ENCODE measurements at regions not wholly inside any gene's neighbourhood (a gene's known extent, or its start where the extent isn't known, plus 50 kb on each side); places are given as distances from the start of the nearest gene placed in this dataset.

- no peak overlapping the region for H3K4me3 ChIP-seq
Observed at GRCh38 chr4:167606551-167606950, 372.3 kb upstream of the SPOCK3 start.

GRCh38 chr4:167613381-167613780 lies 379.1 kb upstream of the SPOCK3 start:
- no peak for DNase-seq
- H3K27ac ChIP-seq, result no peak overlapping the region
- H3K9me3 ChIP-seq, result no peaks in the 10 kb centered on the region
- H3K27me3 ChIP-seq, result no peaks in the 10 kb centered on the region
- H3K36me3 ChIP-seq, result no peaks in the 10 kb centered on the region
- WGBS, 3 donors, result 67 to 75% (median 69%) methylated on average over 3 of the region's 3 CpGs
- H3K4me3 ChIP-seq, result no peak overlapping the region
- H3K4me1 ChIP-seq (ENCODE audit: insufficient read depth), result no peaks in the 10 kb centered on the region
- TF ChIP-seq POLR2A (IDR thresholded peaks at IDR 0.05), result no peak
- TF ChIP-seq EP300 (IDR thresholded peaks at IDR 0.05), result no peak
- TF ChIP-seq CTCF (IDR thresholded peaks at IDR 0.05), result no peak
- intact Hi-C loops (cut with DNase I), result no loop called here

More at GRCh38 chr4:167606551-167606950, 372.3 kb upstream of the SPOCK3 start:
- H3K27ac ChIP-seq, result no peak overlapping the region
- 52 to 77% (median 60%) methylated on average over 4 of the region's 4 CpGs for WGBS, 3 donors
- no peaks in the 10 kb centered on the region for H3K36me3 ChIP-seq
- TF ChIP-seq EP300 (IDR thresholded peaks at IDR 0.05), result no peak
- intact Hi-C loops (cut with DNase I), result no loop called here
- no peaks in the 10 kb centered on the region for H3K9me3 ChIP-seq
- no peaks in the 10 kb centered on the region for H3K27me3 ChIP-seq
- no peaks in the 10 kb centered on the region for H3K4me1 ChIP-seq (ENCODE audit: insufficient read depth)
- no peak for DNase-seq

DNA sequence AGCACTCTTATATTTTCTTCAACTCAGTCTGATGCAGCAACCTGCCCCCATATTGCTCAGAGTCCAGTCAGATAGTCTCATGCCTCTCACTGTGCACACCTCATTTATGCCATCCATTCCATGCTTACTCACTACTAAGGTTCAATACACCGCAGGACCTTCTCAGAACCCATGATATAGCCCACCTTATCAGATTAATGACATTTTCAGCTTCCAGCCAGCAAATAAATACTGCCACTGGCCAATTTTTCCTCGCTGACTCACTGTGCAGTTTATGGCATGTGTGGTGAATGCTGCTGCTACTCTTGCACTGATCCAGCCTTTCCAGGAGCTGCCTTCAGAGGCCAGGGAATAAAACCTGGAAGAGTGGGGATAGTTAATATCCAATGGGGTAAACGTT lies 380.6 kb upstream of the SPOCK3 start:
- H3K27me3 ChIP-seq, result no peaks in the 10 kb centered on the region
- TF ChIP-seq EP300 (IDR thresholded peaks at IDR 0.05), result no peak
- no peak for TF ChIP-seq POLR2A (IDR thresholded peaks at IDR 0.05)
- no peak for TF ChIP-seq CTCF (IDR thresholded peaks at IDR 0.05)
- intact Hi-C loops (cut with DNase I), result no loop called here
- H3K4me3 ChIP-seq, result no peak overlapping the region
- H3K9me3 ChIP-seq, result no peaks in the 10 kb centered on the region
- no peak for DNase-seq
- no peak overlapping the region for H3K27ac ChIP-seq
- WGBS, 3 donors, result 39 to 60% (median 51%) methylated on average over 3 of the region's 3 CpGs
- no peaks in the 10 kb centered on the region for H3K36me3 ChIP-seq
- no peaks in the 10 kb centered on the region for H3K4me1 ChIP-seq (ENCODE audit: insufficient read depth)

GRCh38 chr4:167616476-167616875 lies 382.2 kb upstream of the SPOCK3 start:
- no peak overlapping the region for H3K27ac ChIP-seq
- TF ChIP-seq POLR2A (IDR thresholded peaks at IDR 0.05) (no peak), CTCF (IDR thresholded peaks at IDR 0.05) (no peak), EP300 (IDR thresholded peaks at IDR 0.05) (no peak)
- H3K4me3 ChIP-seq, result no peak overlapping the region
- H3K36me3 ChIP-seq, result no peaks in the 10 kb centered on the region
- no peaks in the 10 kb centered on the region for H3K4me1 ChIP-seq (ENCODE audit: insufficient read depth)
- intact Hi-C loops (cut with DNase I), result no loop called here
- H3K27me3 ChIP-seq, result no peaks in the 10 kb centered on the region
- no peak for DNase-seq
- H3K9me3 ChIP-seq, result no peaks in the 10 kb centered on the region
- WGBS, 3 donors, result 0 to 41% (median 0%) methylated on average over 1 of the region's 1 CpG

DNA sequence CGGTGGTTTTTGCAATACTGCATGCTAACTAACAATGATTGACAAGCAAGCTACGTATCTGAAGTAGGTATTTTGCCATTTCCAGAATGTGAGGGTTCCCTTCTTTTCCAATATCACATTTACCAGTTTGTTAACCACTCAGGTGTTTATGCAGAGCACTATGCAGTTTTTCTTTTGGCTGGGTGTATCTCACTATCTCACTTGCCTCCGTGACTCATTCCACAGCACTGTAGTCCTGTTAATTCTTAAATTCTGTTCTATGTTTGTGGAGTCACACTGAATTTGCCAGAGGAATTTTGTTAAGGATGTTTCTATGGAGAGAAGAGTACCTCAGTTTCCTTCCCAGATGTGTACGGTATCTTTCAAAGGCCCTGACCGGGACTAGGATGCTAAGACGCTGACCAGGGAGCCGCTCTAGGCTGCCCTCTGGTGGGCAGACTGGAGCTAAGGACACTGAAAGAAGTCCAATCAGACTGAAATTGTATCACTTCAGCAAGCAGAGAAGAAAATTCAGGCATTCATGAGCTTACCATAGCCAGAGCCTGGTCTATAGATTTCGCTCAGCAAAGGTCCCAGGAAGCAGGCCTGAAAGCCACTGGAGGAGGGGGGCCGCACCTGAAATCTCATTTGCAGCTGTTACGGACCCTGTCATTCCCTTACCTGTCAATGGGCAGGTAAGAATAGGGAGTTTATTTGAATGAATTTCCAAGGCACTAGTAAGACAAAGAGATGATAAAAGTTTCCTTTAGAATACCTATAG lies 388.4 kb upstream of the SPOCK3 start:
- WGBS, 3 donors, result 47 to 53% (median 50%) methylated on average over 10 of the region's 10 CpGs
- Histone ChIP-seq H3K27me3 (no peaks in the 10 kb centered on the region), H3K4me1 (ENCODE audit: insufficient read depth) (no peaks in the 10 kb centered on the region), H3K36me3 (no peaks in the 10 kb centered on the region), H3K27ac (no peak overlapping the region), H3K9me3 (no peaks in the 10 kb centered on the region), H3K4me3 (no peak overlapping the region)
- intact Hi-C loops (cut with DNase I), result no loop called here
- TF ChIP-seq EP300 (IDR thresholded peaks at IDR 0.05) (no peak), POLR2A (IDR thresholded peaks at IDR 0.05) (no peak), CTCF (IDR thresholded peaks at IDR 0.05) (no peak)
- peak in 2 of 5 donors; percentile 14 to 32 for DNase-seq

Measured in ovary (tissue), 7 donors.